Coronary artery (tissue), 2 donors: ENCODE measurements at regions not wholly inside any gene's neighbourhood (a gene's known extent, or its start where the extent isn't known, plus 50 kb on each side); places are given as distances from the start of the nearest gene placed in this dataset.

Source experiments
- DNase-seq: peaks from one replicate; pipeline ENCODE4 v3.0.0-alpha.2; 2017; ENCODE audit warnings: low spot score
- H3K27ac ChIP-seq, 2 donors: fragments of 200-600 bp; sonication (generic); one replicate each; pipeline ENCODE4 v1.5.1; 2016 to 2019
- H3K4me3 ChIP-seq: fragments of 200-600 bp; sonication (generic); 2 replicates; pipeline ENCODE4 v1.5.1; 2016; ENCODE audit warnings: mild to moderate bottlenecking, moderate library complexity
- TF ChIP-seq, protein P1 (sequence below): fragments of 200-600 bp; sonication (generic); IDR thresholded peaks from one replicate; pipeline ENCODE4 v1.5.1; 2019; ENCODE audit warnings: antibody characterized with exemption

DNA sequence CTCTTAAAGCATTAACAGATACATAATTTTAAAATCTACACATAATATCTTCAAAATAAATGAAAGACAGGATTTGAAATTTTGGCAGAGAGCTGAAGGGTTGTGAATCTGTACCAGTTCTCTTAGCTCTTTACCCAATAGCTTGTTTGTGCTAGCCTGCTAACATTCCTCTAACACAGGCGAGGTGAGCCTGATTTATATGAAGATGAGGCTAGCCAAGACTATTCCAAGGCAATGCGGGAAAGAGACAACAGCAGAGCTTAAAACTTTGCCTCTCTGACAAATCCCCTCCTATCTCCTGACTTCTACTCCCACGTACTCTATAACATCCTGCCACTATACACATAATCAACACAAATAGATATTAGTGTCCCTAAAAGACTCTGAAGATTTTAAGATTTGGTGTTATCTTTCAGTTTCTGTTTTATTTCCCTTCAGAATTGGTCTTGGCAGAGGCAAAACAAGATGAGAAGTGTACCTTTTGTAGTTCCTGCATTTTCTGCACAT lies 745.6 kb upstream of the ZNF608 start:
- Histone ChIP-seq H3K27ac (no peak overlapping the region), H3K4me3 (no peak overlapping the region)
- TF ChIP-seq, protein P1, sequence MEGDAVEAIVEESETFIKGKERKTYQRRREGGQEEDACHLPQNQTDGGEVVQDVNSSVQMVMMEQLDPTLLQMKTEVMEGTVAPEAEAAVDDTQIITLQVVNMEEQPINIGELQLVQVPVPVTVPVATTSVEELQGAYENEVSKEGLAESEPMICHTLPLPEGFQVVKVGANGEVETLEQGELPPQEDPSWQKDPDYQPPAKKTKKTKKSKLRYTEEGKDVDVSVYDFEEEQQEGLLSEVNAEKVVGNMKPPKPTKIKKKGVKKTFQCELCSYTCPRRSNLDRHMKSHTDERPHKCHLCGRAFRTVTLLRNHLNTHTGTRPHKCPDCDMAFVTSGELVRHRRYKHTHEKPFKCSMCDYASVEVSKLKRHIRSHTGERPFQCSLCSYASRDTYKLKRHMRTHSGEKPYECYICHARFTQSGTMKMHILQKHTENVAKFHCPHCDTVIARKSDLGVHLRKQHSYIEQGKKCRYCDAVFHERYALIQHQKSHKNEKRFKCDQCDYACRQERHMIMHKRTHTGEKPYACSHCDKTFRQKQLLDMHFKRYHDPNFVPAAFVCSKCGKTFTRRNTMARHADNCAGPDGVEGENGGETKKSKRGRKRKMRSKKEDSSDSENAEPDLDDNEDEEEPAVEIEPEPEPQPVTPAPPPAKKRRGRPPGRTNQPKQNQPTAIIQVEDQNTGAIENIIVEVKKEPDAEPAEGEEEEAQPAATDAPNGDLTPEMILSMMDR = no peak
- DNase-seq = no peak

GRCh38 chr5:125492977-125493376 lies 746.5 kb upstream of the ZNF608 start:
- H3K27ac ChIP-seq = no peak overlapping the region
- TF ChIP-seq, protein P1 = no peak
- no peak for DNase-seq
- H3K4me3 ChIP-seq = no peak overlapping the region

GRCh38 chr5:125496393-125496792 lies 750.0 kb upstream of the ZNF608 start:
- DNase-seq = no peak
- Histone ChIP-seq H3K4me3 (no peak overlapping the region), H3K27ac (no peak overlapping the region)
- TF ChIP-seq, protein P1 = no peak

DNA sequence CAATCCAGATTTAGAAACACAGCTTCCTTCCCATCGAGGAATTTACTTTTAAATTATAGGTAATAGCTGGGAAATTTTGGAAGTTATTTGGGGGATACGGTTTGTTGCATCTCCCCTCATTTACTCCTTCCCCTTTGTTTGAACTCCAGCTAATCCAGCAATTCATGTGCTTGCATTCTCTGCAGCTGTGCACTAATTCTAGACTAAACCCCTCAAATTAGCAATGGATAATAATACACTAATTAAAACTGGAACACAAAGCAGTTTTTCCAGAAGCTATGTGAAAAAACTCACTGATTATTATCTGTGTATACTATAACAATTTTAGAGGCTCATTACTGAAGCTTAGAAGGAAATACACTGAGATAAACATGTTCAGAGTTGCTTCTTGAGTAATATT lies 751.2 kb upstream of the ZNF608 start:
- no peak overlapping the region for H3K4me3 ChIP-seq
- no peak overlapping the region for H3K27ac ChIP-seq
- no peak for DNase-seq
- TF ChIP-seq, protein P1 = no peak

GRCh38 chr5:125499636-125500332 lies 753.3 kb upstream of the ZNF608 start:
- TF ChIP-seq, protein P1 = no peak
- Histone ChIP-seq H3K4me3 (no peak overlapping the region), H3K27ac (no peak overlapping the region)
- no peak for DNase-seq

DNA sequence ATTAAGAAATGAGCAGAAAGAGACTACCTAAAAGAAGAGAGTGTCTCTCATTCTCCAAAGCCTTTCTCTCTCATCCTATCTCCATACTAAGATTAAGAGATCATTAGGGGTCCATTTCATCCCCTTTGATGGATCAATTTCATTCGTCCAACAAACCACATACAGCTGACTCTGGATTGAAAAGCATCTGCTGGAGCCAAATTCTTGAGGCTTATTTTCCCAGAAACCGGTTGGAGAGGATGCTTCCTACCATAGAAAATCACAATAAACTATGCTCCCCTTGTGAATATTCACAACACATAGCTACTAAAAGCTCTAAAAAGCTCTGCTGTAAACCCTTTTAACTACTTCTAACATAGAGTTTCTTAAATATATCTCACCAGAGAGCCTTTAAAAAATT lies 755.0 kb upstream of the ZNF608 start:
- no peak overlapping the region for H3K27ac ChIP-seq

More for the DNA sequence above, 755.0 kb upstream of the ZNF608 start:
- TF ChIP-seq, protein P1 = no peak
- DNase-seq = no peak
- no peak overlapping the region for H3K4me3 ChIP-seq
